ENCODE measurements at regions not wholly inside any gene's neighbourhood (a gene's known extent, or its start where the extent isn't known, plus 50 kb on each side); places are given as distances from the start of the nearest gene placed in this dataset.

DNA sequence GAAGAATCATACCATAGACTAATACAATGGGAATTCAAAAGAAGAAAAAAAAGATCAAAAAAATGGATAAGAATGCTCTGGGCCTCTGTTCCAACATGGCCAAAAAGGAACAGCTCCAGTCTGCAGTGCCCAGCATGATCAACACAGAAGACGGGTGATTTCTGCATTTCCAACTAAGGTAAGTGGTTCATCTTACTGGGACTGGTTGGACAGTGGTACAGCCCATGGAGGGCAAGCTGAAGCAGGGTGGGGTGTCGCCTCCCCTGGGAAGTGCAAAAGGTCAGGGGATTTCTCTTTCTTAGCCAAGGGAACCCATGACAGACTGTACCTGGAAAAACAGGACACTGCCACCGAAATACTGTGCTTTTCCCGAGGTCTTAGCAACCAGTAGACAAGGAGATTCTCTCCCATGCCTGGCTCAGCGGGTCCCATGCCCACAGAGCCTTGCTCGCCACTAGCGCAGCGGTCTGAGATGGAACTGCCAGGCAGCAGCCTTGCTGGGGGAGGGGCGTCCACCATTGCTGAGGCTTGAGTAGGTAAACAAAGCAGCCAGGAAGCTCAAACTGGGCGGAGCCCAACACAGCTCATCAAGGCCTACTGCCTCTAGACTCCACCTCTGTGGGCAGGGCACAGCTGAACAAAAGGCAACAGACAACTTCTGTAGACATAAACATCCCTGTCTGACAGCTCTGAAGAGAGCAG is 428.4 kb downstream of the MN1 start:
- TF ChIP-seq POLR2A (IDR thresholded peaks at IDR 0.05) = no peak
- TF ChIP-seq, protein P1, sequence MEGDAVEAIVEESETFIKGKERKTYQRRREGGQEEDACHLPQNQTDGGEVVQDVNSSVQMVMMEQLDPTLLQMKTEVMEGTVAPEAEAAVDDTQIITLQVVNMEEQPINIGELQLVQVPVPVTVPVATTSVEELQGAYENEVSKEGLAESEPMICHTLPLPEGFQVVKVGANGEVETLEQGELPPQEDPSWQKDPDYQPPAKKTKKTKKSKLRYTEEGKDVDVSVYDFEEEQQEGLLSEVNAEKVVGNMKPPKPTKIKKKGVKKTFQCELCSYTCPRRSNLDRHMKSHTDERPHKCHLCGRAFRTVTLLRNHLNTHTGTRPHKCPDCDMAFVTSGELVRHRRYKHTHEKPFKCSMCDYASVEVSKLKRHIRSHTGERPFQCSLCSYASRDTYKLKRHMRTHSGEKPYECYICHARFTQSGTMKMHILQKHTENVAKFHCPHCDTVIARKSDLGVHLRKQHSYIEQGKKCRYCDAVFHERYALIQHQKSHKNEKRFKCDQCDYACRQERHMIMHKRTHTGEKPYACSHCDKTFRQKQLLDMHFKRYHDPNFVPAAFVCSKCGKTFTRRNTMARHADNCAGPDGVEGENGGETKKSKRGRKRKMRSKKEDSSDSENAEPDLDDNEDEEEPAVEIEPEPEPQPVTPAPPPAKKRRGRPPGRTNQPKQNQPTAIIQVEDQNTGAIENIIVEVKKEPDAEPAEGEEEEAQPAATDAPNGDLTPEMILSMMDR (IDR thresholded peaks at IDR 0.05) = no peak

All from adrenal gland (tissue), 5 donors.